Stimulated activated CD4-positive, alpha-beta T cell treated with anti-CD3 and anti-CD28 coated beads, Interleukin-15, amount 100 ng/mL, for 1 hour (primary cell): ENCODE measurements at regions not wholly inside any gene's neighbourhood (a gene's known extent, or its start where the extent isn't known, plus 50 kb on each side); places are given as distances from the start of the nearest gene placed in this dataset.
"Not testable (repeated sequence)": the region's sequence is repeated elsewhere in the genome, so short reads cannot be mapped to it uniquely, and the experiment has no call there.

Source experiments
- DNase-seq, 2 donors: peaks; one replicate each; pipeline ENCODE4 v3.0.0-alpha.2; 2020; ENCODE audit warnings: low read depth in 1 of 2, low spot score in 1 of 2

DNA sequence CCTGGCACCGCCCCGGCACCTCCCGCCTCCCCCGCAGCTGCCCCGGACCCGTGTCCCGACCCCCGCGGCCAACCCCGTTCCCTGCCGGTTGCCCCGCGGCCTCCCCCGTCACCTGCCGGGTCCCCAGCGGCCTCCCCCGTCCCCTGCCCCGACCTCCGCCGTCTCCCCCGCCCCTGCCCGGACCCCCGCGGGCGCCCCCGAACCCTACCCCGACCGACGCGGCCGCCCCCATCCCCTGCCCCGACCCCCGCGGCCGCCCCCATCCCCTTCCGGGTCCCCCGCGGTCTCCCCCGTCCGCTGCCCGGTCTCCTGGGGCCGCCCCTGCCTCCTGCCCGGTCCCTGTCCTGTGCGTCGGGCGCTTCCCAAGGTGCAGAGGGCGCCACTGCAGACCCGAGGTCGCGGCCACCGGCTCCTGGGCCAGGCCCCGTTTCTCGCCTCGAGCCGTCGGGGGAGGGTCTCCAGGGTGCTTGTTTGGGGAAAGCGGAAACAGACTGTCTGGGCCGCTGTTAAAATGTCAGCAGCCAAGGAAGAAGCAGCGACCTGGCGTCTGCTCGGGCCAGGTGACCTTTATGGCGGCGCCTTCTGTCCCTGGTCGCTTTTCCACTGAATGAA lies 51.6 kb upstream of the APOD start:
- not testable (repeated sequence) for DNase-seq

- DNase-seq = peak in 1 of 2 donors; percentile 38
Measured at GRCh38 chr3:195634426-195635261, 50.9 kb upstream of the APOD start.
